HG03060 (cell line): ENCODE measurements at regions not wholly inside any gene's neighbourhood (a gene's known extent, or its start where the extent isn't known, plus 50 kb on each side); places are given as distances from the start of the nearest gene placed in this dataset.
"Not testable (repeated sequence)": the region's sequence is repeated elsewhere in the genome, so short reads cannot be mapped to it uniquely, and the experiment has no call there.

Experiments used
- ATAC-seq: cut with Tn5 transposase; IDR thresholded peaks from one replicate; pipeline ENCODE4 v1.9.1; 2021; ENCODE audit warnings: low read depth, moderate number of reproducible peaks; ENCODE audit not compliant: unreplicated experiment

GRCh38 chr20:40634891-40635290, 54.1 kb downstream of the MAFB start:
- ATAC-seq, result no peak

GRCh38 chr20:40633123-40633850, 55.7 kb downstream of the MAFB start:
- ATAC-seq, result no peak

- no peak for ATAC-seq
Observed at GRCh38 chr20:40632346-40632976, 56.6 kb downstream of the MAFB start.

GRCh38 chr20:40631119-40631631, 57.9 kb downstream of the MAFB start:
- ATAC-seq, result no peak

GRCh38 chr20:40630713-40631112, 58.3 kb downstream of the MAFB start:
- ATAC-seq, result no peak

GRCh38 chr20:40630099-40630498, 58.9 kb downstream of the MAFB start:
- ATAC-seq, result no peak

- no peak for ATAC-seq
Observed at GRCh38 chr20:40628877-40629276, 60.2 kb downstream of the MAFB start.

GRCh38 chr20:40619053-40619452, 70.0 kb downstream of the MAFB start:
- not testable (repeated sequence) for ATAC-seq

GRCh38 chr20:40617594-40617993, 71.4 kb downstream of the MAFB start:
- no peak for ATAC-seq

GRCh38 chr20:40612837-40613236, 76.2 kb downstream of the MAFB start:
- ATAC-seq, result no peak

- no peak for ATAC-seq
Observed at GRCh38 chr20:40612247-40612646, 76.8 kb downstream of the MAFB start.

GRCh38 chr20:40610730-40611129, 78.3 kb downstream of the MAFB start:
- ATAC-seq, result no peak

- ATAC-seq, result no peak
Observed at GRCh38 chr20:40607927-40608326, 81.1 kb downstream of the MAFB start.

GRCh38 chr20:40606660-40607059, 82.4 kb downstream of the MAFB start:
- ATAC-seq, result no peak

GRCh38 chr20:40606237-40606636, 82.8 kb downstream of the MAFB start:
- no peak for ATAC-seq

- no peak for ATAC-seq
Observed at GRCh38 chr20:40604416-40604815, 84.6 kb downstream of the MAFB start.

GRCh38 chr20:40603057-40603651, 85.9 kb downstream of the MAFB start:
- ATAC-seq, result no peak

GRCh38 chr20:40602381-40602780, 86.7 kb downstream of the MAFB start:
- ATAC-seq, result no peak

GRCh38 chr20:40600441-40601219, 88.4 kb downstream of the MAFB start:
- no peak for ATAC-seq

- ATAC-seq, result no peak
Observed at GRCh38 chr20:40599987-40600386, 89.0 kb downstream of the MAFB start.

GRCh38 chr20:40592941-40593340, 96.1 kb downstream of the MAFB start:
- ATAC-seq, result no peak
